Mucosa of gallbladder (tissue), 1 donor: ENCODE measurements at regions not wholly inside any gene's neighbourhood (a gene's known extent, or its start where the extent isn't known, plus 50 kb on each side); places are given as distances from the start of the nearest gene placed in this dataset.
"Not testable (repeated sequence)": the region's sequence is repeated elsewhere in the genome, so short reads cannot be mapped to it uniquely, and the experiment has no call there.

Experiments used
- DNase-seq: peaks from one replicate; pipeline ENCODE4 v3.0.0-alpha.2; 2020; ENCODE audit warnings: low spot score
- donor health status: DM: no; HTN: no; CAD: no.

DNA sequence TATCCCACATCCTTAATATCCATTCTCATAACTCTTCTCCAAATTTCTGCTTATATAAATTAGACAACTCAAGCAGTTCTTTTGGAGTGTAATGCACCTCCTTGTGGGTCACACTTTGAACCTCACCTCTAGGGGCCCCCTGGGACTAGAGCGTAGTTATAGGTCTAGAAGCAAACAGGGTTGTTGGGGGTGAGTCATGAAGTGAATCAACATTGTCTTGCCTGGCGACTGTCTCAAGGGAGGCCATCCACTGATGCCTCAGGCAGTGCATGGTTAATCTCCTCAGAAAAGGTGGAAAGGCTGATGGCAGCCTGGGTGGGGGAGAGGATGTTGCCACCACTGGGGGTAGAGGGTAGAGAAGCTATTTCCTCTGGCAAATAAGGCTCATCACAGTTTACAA lies 129.1 kb downstream of the TNFRSF21 start:
- no peak for DNase-seq

DNA sequence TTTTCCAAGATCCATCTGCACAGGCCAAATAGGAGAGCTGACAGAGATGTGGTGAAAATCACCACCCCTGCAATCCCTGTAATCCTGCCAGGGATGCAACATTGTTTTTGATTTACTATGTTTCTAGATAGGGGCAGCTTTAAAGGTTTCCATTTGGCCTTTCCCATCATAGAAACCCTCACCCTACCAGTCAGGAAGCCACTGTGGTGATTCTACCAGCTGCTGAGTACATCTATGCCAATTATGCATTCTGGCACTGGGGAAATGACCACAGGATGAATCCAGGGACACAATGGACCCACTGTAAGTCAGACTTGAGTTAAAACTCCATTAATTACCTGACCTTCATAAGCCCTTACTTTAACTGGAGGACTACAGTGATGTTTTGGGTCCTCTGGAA lies 130.4 kb downstream of the TNFRSF21 start:
- DNase-seq, result no peak

DNA sequence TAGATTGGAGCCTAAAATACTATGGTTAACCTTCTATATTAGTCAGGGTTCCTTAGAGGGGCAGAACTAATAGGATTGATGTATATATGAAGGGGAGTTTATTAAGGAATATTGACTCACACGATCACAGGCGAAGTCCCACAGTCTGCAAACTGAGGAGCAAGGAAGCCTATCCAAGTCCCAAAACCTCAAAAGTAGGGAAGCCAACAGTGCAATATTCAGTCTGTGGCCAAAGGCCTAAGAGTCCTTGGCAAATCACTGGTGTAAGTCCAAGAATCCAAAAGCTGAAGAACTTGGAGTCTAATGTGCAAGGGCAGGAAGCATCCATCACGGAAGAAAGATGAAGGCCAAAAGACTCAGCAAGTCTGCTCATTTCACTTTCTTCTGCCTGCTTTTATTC lies 133.5 kb upstream of the ADGRF1 start:
- no peak for DNase-seq

GRCh38 chr6:47174502-47175023 lies 132.4 kb upstream of the ADGRF1 start:
- no peak for DNase-seq

DNA sequence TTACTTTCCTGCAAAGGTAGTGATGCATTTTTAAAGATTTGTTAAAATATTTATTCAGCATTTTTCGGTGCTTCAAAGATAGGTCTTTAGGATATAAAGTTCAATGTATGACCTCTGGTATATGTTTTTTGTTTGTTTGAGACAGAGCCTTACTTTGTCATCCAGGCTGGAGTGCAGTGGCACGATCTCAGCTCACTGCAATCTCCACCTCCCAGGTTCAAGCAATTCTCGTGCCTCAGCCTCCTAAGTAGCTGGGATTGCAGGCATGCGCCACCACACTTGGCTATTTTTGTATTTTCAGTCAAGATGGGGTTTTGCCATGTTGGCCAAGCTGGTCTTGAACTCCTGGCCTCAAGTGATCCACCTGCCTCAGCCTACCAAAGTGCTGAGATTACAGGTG lies 131.9 kb upstream of the ADGRF1 start:
- DNase-seq, result not testable (repeated sequence)

DNA sequence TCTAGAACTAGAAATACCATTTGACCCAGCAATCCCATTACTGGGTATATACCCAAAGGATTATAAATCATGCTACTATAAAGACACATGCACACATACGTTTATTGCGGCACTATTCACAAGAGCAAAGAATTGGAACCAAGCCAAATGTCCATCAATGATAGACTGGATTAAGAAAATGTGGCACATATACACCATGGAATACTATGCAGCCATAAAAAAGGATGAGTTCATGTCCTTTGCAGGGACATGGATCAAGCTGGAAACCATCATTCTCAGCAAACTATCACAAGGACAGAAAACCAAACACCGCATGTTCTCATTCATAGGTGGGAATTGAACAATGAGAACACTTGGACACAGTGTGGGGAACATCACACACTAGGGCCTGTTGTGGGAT lies 131.0 kb upstream of the ADGRF1 start:
- DNase-seq, result not testable (repeated sequence)

DNA sequence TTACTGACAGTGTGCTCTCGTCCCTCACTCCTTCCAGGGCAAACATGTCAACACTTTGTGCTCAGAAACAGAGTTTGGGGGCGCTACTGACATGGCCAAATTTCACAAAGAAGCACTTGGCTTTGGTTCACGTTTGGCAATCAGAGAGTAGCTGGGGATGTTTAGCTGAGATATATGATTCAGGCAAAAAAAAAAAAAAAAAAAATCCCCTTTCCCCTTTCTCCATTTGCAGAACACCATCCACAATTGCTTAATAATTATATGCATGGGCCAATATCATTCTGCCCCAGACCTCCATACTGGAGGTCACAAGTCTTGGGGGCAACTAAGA lies 128.4 kb upstream of the ADGRF1 start:
- no peak for DNase-seq

DNA sequence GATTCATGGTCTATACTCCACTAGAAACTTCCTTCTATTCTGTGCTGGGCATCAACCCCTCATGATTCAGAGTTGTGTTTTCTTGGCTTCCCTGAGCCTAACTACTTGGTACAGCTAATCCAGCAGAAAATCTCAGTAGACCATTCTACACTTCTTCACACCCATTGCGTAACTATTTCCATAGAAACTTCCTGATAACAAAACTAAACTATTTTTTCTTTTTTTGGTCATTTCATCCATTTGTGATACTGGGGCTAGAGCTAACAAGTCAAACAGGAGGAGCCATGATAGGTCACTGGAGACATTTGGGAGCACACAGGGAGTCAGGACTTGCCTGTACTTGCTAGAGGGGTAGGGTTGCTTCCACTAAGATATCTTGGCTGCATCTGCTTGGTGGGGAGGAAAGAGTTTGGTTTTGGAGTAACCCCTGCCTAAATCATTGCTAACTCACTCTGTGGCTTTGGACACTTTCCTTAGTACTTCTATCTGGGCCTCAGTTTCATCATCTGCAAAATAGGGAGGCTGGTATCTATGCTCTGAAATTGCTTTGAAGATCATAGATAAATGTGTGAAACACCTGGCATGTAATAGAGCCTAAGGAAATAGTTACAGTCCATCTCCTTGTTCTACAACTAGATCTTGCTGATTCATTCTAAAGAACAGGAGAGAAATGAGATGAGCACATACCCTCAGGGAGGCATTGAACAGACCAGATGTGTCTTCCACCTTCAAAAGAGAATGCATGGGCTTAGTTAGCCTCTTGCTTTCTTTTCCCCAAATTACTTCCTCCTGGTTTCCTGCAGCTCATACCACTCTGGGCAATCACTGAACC lies 127.9 kb upstream of the ADGRF1 start:
- DNase-seq, result no peak

DNA sequence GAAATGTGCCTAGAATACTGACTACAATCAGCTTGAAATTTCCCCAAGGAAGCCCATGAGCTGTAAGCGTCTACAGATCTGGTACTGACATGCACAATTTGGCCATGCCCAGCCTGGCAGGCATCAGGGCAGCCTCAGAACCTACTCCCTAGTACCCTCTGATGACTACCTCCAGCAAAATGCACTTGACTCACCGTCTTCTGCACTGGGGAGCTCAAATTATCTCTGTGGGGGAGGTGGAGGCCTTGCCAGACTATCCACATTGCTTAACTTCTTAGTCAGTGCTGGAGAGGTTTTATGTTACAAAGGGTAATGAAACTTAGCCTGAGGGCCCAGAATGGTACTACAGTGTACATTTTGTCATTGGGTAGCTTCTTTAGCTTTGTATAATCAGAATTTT lies 126.0 kb upstream of the ADGRF1 start:
- DNase-seq, result no peak

GRCh38 chr6:47165918-47166317 lies 123.8 kb upstream of the ADGRF1 start:
- no peak for DNase-seq

- DNase-seq, result no peak
These were observed 122.7 kb upstream of the ADGRF1 start for GRCh38 chr6:47164877-47165276.

GRCh38 chr6:47163536-47163935 lies 121.4 kb upstream of the ADGRF1 start:
- DNase-seq, result no peak

DNA sequence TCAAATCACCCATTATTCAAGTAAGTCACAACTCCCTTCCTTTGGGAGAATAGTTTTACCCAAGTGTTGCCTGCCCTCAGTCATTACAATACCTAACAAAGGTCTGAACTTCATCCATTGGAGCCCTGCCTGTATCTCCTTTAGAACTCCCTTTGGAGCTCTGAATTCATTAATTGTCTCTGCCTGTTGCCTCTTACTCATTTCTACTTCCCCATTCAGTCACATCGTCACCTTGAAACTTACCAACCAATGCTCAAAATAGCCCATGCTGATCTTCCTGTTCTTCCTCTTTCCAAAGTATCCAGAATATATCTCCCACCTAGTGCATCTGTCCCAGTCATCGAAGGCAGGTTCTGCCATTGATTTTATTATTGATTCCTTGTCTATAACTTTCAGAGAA lies 120.7 kb upstream of the ADGRF1 start:
- no peak for DNase-seq

GRCh38 chr6:47162231-47162630 lies 120.1 kb upstream of the ADGRF1 start:
- no peak for DNase-seq

DNA sequence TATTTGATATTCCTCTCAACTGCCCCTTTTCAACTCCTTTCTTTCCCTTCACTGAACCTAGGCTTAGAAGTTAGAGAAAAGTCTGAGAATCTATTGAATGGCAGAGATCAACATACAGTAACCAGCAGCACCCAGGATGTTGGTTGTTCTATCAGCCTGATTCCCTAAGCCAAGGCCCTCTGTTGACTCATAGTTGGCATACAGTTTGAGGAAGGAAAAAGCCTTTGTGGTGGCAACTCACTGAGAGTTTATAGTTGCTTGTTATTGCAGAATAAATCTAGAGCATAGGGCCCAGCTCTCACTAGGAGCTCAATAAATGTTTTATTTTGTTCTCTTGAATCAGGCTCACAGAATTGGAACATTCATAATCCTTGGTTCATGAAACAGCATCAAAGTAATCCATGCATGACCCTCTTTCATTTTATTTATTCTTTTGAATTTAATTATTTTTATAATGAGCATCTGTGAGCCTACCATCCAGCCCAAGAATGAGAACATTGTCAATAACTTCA lies 119.1 kb upstream of the ADGRF1 start:
- peak; percentile 56 for DNase-seq

- DNase-seq, result no peak
These were observed 118.6 kb upstream of the ADGRF1 start for GRCh38 chr6:47160702-47161101.

GRCh38 chr6:47159763-47160162 lies 117.6 kb upstream of the ADGRF1 start:
- DNase-seq, result no peak

GRCh38 chr6:47157653-47158219 lies 115.6 kb upstream of the ADGRF1 start:
- no peak for DNase-seq

DNA sequence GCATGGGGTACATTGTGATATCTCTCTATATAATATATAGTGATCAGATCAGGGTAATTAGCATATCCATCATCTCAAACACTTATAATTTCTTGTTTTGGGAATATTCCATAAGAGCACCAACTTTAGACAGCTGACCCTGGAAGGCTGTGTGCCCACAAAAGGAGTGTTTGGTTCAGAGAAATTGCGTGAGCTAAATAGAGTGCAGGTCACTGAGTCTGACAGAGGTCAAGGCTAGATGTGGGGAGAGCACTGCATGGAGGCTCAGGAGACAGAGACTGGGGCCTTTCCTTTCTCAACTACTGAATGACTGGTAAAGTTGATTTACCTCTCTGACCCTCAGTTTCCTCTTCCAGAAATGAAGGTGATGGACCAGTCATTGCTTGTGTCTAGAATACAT lies 114.9 kb upstream of the ADGRF1 start:
- DNase-seq, result no peak

GRCh38 chr6:47156196-47156595 lies 114.1 kb upstream of the ADGRF1 start:
- no peak for DNase-seq

DNA sequence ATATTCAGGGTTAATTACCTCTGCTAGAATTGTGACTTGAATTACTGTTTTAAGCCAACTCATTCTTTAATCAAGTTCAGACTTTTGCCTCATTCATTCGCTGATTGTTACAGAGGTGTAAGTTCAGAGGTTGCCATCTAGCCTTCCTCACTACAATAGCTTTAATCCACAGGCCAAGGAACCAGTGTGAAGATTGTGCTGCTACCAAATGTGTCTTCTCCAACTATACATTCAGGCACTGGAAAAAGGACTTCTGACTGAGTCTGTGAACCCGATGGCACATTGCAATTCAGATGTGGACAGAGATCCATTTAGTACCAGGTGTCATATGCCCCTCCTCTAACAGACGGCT lies 111.2 kb upstream of the ADGRF1 start:
- DNase-seq, result no peak

GRCh38 chr6:47152666-47153403 lies 110.7 kb upstream of the ADGRF1 start:
- DNase-seq, result no peak
